ENCODE measurements at regions not wholly inside any gene's neighbourhood (a gene's known extent, or its start where the extent isn't known, plus 50 kb on each side); places are given as distances from the start of the nearest gene placed in this dataset.

- DNase-seq = no peak
These were observed 1061.2 kb downstream of the PCDH18 start for GRCh38 chr4:136471051-136471450.

- DNase-seq = no peak
These were observed 1066.6 kb downstream of the PCDH18 start for GRCh38 chr4:136465691-136466090.

GRCh38 chr4:136463941-136464340 lies 1068.4 kb downstream of the PCDH18 start:
- no peak for DNase-seq

GRCh38 chr4:136461533-136461932 lies 1070.8 kb downstream of the PCDH18 start:
- no peak for DNase-seq

GRCh38 chr4:136458326-136458725 lies 1074.0 kb downstream of the PCDH18 start:
- no peak for DNase-seq

GRCh38 chr4:136457577-136457976 lies 1074.7 kb downstream of the PCDH18 start:
- DNase-seq = no peak

GRCh38 chr4:136457004-136457403 lies 1075.3 kb downstream of the PCDH18 start:
- no peak for DNase-seq

GRCh38 chr4:136443006-136443405 lies 1089.3 kb downstream of the PCDH18 start:
- no peak for DNase-seq

- DNase-seq = no peak
These were observed 1089.8 kb downstream of the PCDH18 start for GRCh38 chr4:136442447-136442846.

GRCh38 chr4:136441629-136442282 lies 1090.5 kb downstream of the PCDH18 start:
- no peak for DNase-seq

GRCh38 chr4:136438645-136439044 lies 1093.6 kb downstream of the PCDH18 start:
- no peak for DNase-seq

- no peak for DNase-seq
These were observed 1108.2 kb downstream of the PCDH18 start for GRCh38 chr4:136424052-136424451.

- DNase-seq = no peak
These were observed 1117.3 kb downstream of the PCDH18 start for GRCh38 chr4:136414981-136415380.

GRCh38 chr4:136412708-136413107 lies 1119.6 kb downstream of the PCDH18 start:
- no peak for DNase-seq

GRCh38 chr4:136400829-136401228 lies 1131.5 kb downstream of the PCDH18 start:
- DNase-seq = no peak

- no peak for DNase-seq
These were observed 1137.0 kb downstream of the PCDH18 start for GRCh38 chr4:136395212-136395722.

- DNase-seq = no peak
These were observed 1139.7 kb downstream of the PCDH18 start for GRCh38 chr4:136392576-136392975.

GRCh38 chr4:136390824-136391223 lies 1141.5 kb downstream of the PCDH18 start:
- DNase-seq = no peak

GRCh38 chr4:136383082-136383481 lies 1149.2 kb downstream of the PCDH18 start:
- no peak for DNase-seq

- DNase-seq = no peak
These were observed 1161.1 kb downstream of the PCDH18 start for GRCh38 chr4:136371231-136371630.

GRCh38 chr4:136369073-136369472 lies 1163.2 kb downstream of the PCDH18 start:
- no peak for DNase-seq

- no peak for DNase-seq
These were observed 1174.7 kb downstream of the PCDH18 start for GRCh38 chr4:136357556-136357955.

GRCh38 chr4:136355970-136356369 lies 1176.3 kb downstream of the PCDH18 start:
- no peak for DNase-seq

GRCh38 chr4:136343340-136343739 lies 1189.0 kb downstream of the PCDH18 start:
- DNase-seq = no peak

GRCh38 chr4:136342666-136343065 lies 1189.6 kb downstream of the PCDH18 start:
- DNase-seq = no peak
